GM21381 (cell line): ENCODE measurements at regions not wholly inside any gene's neighbourhood (a gene's known extent, or its start where the extent isn't known, plus 50 kb on each side); places are given as distances from the start of the nearest gene placed in this dataset.
"Not testable (repeated sequence)": the region's sequence is repeated elsewhere in the genome, so short reads cannot be mapped to it uniquely, and the experiment has no call there.

Source experiments
- ATAC-seq: cut with Tn5 transposase; IDR thresholded peaks from one replicate; pipeline ENCODE4 v1.9.1; 2021; ENCODE audit warnings: mild to moderate bottlenecking, moderate library complexity; ENCODE audit not compliant: unreplicated experiment

DNA sequence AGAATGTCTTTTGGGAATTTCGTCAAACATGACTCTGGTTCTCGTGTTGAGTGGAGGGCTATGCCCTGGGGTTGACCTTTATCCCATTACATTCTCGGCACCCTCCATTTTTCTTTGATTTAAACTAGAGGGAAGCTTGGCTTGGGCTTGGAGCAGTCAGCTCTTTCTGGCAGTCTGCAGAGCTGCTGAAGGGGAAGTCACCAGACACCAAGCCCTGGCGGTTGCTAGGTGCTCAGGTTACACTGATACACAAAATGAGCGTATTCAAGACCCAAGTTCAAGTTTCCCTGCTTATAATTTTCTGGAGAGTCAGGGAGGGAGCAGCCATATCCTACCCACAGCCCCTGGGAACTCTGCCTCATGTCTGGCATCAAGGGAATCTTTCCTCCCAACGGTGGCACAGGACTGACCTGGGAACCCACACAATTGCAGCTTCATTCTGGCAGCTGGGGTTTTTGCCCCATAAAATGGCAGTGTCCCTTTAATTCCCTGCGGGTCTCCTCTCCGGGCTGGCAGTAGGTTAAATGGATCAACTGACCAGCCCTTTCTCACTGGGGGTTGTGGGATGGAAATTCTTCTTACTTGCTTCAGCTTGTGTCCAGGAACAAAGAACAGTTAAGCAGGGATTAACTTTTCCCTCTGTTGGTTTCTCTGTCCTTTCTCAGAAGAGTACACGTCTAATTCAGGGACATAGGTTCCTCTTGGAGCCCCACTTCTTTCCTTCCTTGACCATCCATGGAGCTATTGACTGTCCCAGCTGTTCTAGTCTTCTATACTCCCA, 110.0 kb upstream of the DLG1 start:
- no peak for ATAC-seq

DNA sequence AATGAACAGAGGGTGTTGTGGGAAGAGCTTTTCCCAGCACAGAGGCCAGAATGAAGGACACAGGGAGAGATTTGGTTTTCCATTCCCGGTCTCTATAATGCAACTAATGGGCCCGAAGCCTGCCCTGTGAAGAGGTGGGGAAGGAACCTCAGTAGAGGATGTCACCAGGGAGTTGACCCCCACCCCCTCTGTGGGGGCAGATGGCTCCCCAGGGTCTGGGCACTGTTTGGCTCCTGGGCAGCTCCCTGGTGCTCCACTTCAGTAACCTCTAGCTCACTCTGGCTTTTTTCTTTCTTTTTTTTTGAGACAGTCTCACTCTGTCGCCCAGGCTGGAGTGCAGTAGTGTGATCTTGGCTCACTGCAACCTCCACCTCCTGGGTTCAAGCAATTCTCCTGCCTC, 109.1 kb upstream of the DLG1 start:
- ATAC-seq, result no peak

DNA sequence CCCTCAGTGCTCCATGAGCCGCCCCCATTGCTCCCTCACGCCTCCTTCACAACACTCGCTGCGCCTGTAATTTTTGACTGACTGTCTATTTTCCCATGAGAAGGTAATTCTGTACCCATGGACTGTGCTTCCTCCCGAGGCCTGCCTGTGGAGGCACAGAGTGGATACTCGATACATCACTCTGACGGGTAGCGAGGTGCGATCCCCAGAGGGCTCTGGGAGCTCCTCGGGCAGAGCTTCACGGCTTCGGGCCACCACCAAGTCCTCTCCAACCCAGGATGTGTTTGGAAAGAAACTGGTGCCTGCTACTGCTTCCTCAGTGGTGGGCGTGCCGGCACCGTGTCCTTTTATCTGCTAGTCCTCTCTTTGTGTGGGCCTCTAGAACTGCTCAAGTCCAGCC, 108.6 kb upstream of the DLG1 start:
- no peak for ATAC-seq

GRCh38 chr3:197406266-197406665, 107.9 kb upstream of the DLG1 start:
- no peak for ATAC-seq

DNA sequence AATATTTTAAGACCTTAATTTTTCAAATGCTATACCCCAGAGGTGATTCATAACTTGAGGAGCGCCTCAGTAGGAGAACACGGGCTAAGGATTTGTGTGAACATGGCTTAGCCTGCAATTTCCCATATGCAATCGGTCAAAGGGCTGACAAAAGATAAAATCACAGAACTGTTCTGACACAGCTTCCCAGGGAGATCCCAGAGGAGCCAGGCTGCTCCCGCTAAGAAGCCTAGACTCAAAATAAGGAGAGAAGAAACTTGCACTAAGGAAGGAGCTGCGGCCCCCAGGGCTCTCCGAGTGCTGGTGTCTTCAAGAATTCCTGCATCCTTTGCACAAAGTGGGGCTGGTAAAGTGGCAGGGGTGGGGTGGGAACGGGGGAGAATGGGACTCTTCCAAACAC, 106.3 kb upstream of the DLG1 start:
- no peak for ATAC-seq

DNA sequence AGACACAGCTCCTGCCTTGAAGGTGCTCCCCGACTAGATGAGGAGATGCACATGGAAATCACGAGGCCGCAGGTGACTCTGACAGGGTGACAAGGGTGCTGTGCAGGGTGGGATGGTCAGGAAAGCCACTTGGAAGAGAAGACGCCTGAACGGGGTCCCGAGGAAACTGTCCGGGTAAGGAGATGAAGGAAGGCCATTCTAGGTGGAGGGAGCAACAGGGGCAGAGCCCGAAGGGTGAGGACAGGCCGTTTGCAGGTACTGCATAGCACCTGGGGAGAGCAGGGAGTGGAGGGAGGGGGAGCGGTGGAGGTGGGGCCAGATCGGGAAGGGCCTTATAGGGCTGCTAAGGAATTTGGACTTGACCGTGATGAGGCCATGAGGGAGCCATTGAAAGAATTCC, 105.6 kb upstream of the DLG1 start:
- no peak for ATAC-seq

DNA sequence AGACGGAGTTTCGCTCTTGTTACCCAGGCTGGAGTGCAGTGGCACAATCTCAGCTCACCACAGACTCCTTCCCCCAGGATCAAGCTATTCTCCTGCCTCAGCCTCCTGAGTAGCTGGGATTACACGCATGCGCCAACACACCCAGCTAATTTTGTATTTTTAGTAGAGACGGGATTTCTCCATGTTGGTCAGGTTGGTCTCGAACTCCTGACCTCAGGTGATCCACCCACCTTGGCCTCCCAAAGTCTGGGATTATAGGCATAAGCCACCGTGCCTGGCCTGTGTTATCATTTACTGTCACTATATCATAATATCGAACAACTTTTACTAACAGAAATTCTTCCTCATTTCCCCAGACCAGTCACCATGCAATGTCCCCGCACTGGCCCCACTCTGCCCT, 104.0 kb upstream of the DLG1 start:
- not testable (repeated sequence) for ATAC-seq

- no peak for ATAC-seq
These were observed 101.1 kb upstream of the DLG1 start for GRCh38 chr3:197399486-197399885.

DNA sequence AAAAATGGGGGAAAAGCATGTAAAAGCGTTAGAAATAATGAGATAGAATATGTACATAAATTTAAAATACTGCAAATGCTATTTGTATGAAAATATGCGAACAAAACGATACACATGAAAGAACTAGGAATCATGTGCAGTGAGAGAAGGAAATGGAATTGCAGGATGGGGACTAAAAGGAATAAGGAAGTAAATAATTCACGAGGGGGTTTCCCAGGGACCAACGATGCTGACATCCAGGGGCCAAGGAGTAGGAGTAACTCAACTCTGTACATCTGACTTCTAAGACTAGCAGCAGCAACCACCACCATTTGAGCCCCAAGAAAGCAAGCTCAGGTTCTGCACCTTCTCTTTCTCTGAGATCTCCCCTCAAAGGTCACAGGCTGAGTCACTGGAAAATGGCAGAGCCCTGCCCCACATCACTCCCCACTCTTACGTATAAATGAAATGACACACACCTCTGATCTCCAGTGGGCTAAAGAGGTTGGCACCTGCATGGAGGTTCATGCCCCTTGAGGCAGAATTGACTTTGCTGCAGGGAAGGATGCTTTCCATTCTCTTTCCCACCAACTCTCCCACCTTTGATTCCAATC, 100.0 kb upstream of the DLG1 start:
- ATAC-seq, result no peak

- ATAC-seq, result no peak
These were observed 99.4 kb upstream of the DLG1 start for GRCh38 chr3:197397838-197398237.

DNA sequence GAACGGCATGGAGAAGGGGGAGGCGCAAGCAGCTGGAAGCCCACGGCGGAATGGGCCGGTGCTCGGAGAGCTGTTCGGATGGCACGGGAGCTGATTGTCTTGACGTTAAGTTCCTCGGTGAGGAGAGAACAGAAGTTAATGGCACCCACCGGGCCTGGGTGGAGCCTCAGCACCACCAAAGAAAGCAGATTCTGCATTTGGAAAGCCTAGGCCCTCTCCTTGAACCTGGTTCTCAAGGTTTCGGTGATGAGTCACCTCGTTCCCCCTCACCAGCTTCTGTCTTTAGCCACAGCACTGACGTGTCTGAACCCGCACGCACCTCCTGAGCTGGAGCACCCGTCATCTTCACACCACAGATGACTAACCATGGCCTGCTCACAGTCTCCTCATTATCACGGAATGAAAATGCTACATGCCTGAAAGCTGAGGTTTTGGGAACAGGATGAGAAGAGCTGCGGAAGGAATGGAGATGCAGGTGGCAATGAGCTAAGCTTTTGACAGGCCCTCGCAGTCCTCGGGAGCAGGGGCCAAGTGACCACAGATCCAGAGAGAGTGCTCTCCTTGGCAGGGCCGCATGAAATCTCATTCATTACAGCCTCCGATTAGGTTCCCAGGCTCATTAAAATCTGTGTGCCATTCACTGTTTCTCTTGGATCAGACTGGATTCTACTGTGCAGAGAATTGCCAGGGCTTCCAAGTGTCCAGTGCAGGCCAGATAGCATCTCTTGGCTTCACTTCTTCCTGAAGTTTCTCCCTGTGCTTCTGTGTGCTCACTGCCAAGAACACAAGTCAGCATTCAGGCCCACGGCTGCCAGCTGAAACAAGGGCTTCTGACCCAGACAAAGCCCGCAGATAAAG, 96.3 kb upstream of the DLG1 start:
- no peak for ATAC-seq

GRCh38 chr3:197394126-197394463, 95.7 kb upstream of the DLG1 start:
- not testable (repeated sequence) for ATAC-seq

DNA sequence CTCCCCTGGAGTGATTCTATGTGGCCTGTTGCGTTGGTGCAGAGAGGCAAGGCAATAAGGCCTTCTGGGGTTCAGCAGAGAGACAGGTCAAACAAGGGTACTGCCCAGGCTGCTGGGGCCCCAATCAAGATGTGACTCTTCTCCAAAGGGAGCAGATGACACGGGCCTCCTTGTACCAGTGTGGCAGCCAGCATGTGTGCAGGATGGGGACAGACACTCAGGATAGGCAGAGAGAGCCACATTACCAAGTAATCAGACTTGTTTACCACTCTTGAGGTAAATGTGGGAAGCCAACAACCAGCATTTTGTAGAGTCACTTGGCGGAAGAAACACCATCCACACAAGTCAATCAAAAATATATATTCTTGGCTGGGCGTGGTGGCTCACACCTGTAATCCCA, 95.3 kb upstream of the DLG1 start:
- no peak for ATAC-seq

GRCh38 chr3:197392961-197393360, 94.5 kb upstream of the DLG1 start:
- no peak for ATAC-seq

DNA sequence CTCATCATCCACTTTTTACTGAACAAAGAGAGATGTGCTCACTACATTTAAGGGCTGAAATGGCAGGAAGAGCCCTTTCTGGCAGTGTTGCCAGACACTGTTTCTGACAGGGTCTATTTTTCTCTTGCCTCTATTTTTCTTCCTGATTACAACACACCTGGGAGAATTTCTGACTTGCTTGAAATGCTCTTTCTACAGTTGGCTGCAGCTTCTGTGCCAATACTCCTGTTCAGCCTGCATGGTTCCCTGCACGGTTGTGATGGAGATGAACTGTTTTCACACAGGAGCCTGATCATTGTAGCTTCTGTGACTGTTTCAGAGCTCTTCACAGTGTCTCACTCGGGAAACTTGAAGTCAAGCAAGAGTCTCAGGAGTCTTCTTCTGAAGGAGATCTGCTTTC, 83.0 kb upstream of the DLG1 start:
- no peak for ATAC-seq

GRCh38 chr3:197380786-197381185, 82.4 kb upstream of the DLG1 start:
- no peak for ATAC-seq

- ATAC-seq, result no peak
These were observed 80.7 kb upstream of the DLG1 start for GRCh38 chr3:197378985-197379718.

GRCh38 chr3:197376735-197377555, 78.5 kb upstream of the DLG1 start:
- ATAC-seq, result no peak

GRCh38 chr3:197376020-197376419, 77.6 kb upstream of the DLG1 start:
- no peak for ATAC-seq

- ATAC-seq, result no peak
These were observed 76.6 kb upstream of the DLG1 start for GRCh38 chr3:197375001-197375441.
